Stimulated activated effector memory CD8-positive, alpha-beta T cell treated with anti-CD3 and anti-CD28 coated beads, Interleukin-12 subunit alpha, Interleukin-12 subunit beta, amount 100 ng/mL, for 72 hours (primary cell): ENCODE measurements at regions not wholly inside any gene's neighbourhood (a gene's known extent, or its start where the extent isn't known, plus 50 kb on each side); places are given as distances from the start of the nearest gene placed in this dataset.

ENCODE experiments used
- ATAC-seq: fragments of 150-1000 bp; cut with Tn5 transposase; 2 replicates; pipeline ENCODE4 v1.10.0; 2021
- DNase-seq, 2 donors: peaks; one replicate each; pipeline ENCODE4 v3.0.0; 2021 to 2022; ENCODE audit warnings: low spot score in 2 of 2
- H3K27ac Mint-ChIP-seq: one replicate; pipeline ENCODE4 v1.8.0; 2022; ENCODE audit warnings: mild to moderate bottlenecking, mixed read lengths
- H3K36me3 Mint-ChIP-seq: one replicate; pipeline ENCODE4 v1.8.0; 2022; ENCODE audit warnings: mild to moderate bottlenecking, mixed read lengths
- H3K4me1 Mint-ChIP-seq: one replicate; pipeline ENCODE4 v1.8.0; 2022; ENCODE audit warnings: mixed read lengths
- H3K4me3 Mint-ChIP-seq: one replicate; pipeline ENCODE4 v1.8.0; 2022; ENCODE audit warnings: mild to moderate bottlenecking, mixed read lengths
- H3K9me3 Mint-ChIP-seq: one replicate; pipeline ENCODE4 v1.8.0; 2022; ENCODE audit warnings: mixed read lengths

- H3K27ac Mint-ChIP-seq: no peak overlapping the region
- no peaks in the 10 kb centered on the region for H3K4me1 Mint-ChIP-seq
- H3K4me3 Mint-ChIP-seq: no peak overlapping the region
- H3K9me3 Mint-ChIP-seq: no peaks in the 10 kb centered on the region
- DNase-seq (no peak), ATAC-seq (no peak)
- no peaks in the 10 kb centered on the region for H3K36me3 Mint-ChIP-seq
These were observed 186.8 kb downstream of the BTG1 start for GRCh38 chr12:91958816-91959215.

- no peak overlapping the region for H3K27ac Mint-ChIP-seq
- no peaks in the 10 kb centered on the region for H3K4me1 Mint-ChIP-seq
- no peaks in the 10 kb centered on the region for H3K9me3 Mint-ChIP-seq
- H3K4me3 Mint-ChIP-seq: no peak overlapping the region
- H3K36me3 Mint-ChIP-seq: no peaks in the 10 kb centered on the region
- ATAC-seq: no peak
- no peak for DNase-seq
These were observed 190.9 kb downstream of the BTG1 start for GRCh38 chr12:91954747-91955146.

GRCh38 chr12:91954326-91954725 lies 191.3 kb downstream of the BTG1 start:
- DNase-seq: no peak
- Mint-ChIP-seq H3K27ac (no peak overlapping the region), H3K4me1 (no peaks in the 10 kb centered on the region), H3K9me3 (no peaks in the 10 kb centered on the region), H3K36me3 (no peaks in the 10 kb centered on the region), H3K4me3 (no peak overlapping the region)
- ATAC-seq: no peak

DNA sequence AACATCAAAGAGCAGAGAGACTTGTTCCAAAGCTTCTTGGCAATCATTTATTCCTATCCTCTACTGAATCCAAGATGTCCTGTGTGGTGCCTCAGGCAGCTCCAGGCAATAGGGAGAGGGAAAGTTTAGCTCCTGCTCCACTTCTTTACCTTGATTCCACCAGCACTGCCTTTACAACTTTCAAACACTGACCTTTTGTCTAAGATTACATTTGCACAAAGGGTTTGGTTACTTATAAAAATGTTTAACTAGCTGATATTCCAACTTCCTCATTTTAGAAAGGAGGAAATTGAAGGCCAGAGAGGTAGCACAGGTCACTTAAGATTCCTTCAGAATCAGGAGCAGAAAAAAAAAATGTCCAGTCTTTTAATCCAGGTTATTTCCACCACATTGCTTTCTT lies 192.7 kb downstream of the BTG1 start:
- H3K4me1 Mint-ChIP-seq: peaks cover 2% of the 10 kb centered on the region
- H3K36me3 Mint-ChIP-seq: no peaks in the 10 kb centered on the region
- H3K4me3 Mint-ChIP-seq: no peak overlapping the region
- H3K27ac Mint-ChIP-seq: no peak overlapping the region
- no peak for DNase-seq
- H3K9me3 Mint-ChIP-seq: no peaks in the 10 kb centered on the region
- ATAC-seq: no peak

DNA sequence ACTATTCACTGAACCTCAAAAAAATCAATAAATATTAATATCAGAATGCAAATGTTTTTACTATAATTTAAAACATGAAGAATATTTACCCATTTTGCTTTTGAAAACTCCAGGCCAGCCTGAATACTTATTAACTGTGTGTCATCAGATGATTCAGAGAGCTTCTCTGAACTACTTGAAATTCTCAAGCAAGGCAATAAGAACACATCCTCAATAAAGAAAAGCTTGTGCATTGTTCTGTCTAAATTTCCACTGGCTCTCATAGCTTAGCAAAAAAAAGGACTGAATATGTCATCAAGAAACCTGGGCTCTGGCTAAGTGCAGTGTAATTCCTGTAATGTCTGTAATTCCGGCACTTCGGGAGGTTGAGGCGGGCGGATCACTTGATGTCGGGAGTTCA lies 194.1 kb downstream of the BTG1 start:
- Mint-ChIP-seq H3K4me1 (peaks cover 8% of the 10 kb centered on the region), H3K9me3 (no peaks in the 10 kb centered on the region), H3K4me3 (no peak overlapping the region), H3K36me3 (no peaks in the 10 kb centered on the region), H3K27ac (no peak overlapping the region)
- ATAC-seq: no peak
- DNase-seq: no peak

DNA sequence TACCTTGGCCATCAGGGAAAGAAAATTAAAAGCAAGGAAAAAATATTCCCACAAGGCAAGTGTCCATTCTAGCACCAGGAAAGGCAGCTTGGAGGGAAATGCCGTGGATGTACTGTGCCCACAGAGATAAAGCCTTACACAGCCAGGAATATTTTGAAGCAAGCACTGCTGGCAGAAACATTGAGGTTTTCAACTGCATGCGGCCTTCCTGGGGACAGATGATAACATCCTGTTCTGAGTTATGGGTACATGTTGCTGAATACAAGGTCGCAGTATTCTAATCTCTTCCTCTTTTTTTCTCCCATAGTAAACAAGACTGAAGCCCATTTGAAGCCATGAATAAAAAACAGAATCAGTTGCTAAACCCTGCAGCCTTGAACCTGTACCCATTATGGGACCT lies 197.1 kb downstream of the BTG1 start:
- H3K27ac Mint-ChIP-seq: no peak overlapping the region
- H3K9me3 Mint-ChIP-seq: no peaks in the 10 kb centered on the region
- H3K36me3 Mint-ChIP-seq: no peaks in the 10 kb centered on the region
- DNase-seq (no peak), ATAC-seq (no peak)
- no peak overlapping the region for H3K4me3 Mint-ChIP-seq
- H3K4me1 Mint-ChIP-seq: peaks cover 8% of the 10 kb centered on the region

DNA sequence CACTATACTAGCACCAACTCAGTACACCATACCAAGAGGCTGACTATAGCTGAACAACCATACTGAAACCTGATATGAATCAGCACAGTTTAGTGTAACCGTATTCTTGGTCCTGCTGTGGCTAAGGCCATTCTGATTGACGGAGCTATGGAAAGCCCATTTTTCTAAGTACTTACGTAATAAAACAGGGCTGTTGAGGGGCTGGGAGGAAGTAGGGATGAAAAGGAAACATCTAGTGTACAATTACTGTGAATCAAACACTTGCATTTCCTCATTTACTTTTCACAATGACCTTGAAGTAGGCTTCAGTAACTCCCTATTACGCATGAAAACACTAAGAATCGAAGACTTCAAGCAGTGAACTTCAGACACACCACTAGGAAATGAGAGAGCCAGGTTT lies 198.2 kb downstream of the BTG1 start:
- Mint-ChIP-seq H3K4me1 (peaks cover 8% of the 10 kb centered on the region), H3K27ac (no peak overlapping the region), H3K4me3 (no peak overlapping the region), H3K36me3 (no peaks in the 10 kb centered on the region), H3K9me3 (peaks cover 3% of the 10 kb centered on the region)
- DNase-seq (no peak), ATAC-seq (peak; percentile 100)

DNA sequence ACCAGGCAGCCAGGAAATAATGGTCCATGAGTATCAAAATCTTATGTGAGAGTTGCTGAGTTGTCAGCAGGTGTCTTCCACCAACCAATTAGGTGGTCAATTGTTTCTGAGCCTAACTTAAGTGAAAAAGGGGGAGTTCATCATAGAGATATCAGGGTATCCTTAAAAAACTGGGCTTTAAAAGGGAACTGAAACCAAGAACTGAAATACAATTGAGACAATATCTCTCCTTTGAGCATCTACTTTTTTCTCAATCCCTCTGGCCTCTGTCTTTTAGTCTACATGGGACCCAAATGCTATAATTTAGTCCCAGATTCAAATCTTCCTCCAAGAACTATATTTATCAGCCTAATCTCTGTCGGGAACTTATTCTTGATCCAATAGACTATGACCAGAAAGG lies 201.0 kb downstream of the BTG1 start:
- H3K4me1 Mint-ChIP-seq: peaks cover 8% of the 10 kb centered on the region
- H3K9me3 Mint-ChIP-seq: peaks cover 9% of the 10 kb centered on the region
- no peak for ATAC-seq
- no peaks in the 10 kb centered on the region for H3K36me3 Mint-ChIP-seq
- DNase-seq: no peak
- peak overlapping the region; percentile 12 for H3K27ac Mint-ChIP-seq
- no peak overlapping the region for H3K4me3 Mint-ChIP-seq

DNA sequence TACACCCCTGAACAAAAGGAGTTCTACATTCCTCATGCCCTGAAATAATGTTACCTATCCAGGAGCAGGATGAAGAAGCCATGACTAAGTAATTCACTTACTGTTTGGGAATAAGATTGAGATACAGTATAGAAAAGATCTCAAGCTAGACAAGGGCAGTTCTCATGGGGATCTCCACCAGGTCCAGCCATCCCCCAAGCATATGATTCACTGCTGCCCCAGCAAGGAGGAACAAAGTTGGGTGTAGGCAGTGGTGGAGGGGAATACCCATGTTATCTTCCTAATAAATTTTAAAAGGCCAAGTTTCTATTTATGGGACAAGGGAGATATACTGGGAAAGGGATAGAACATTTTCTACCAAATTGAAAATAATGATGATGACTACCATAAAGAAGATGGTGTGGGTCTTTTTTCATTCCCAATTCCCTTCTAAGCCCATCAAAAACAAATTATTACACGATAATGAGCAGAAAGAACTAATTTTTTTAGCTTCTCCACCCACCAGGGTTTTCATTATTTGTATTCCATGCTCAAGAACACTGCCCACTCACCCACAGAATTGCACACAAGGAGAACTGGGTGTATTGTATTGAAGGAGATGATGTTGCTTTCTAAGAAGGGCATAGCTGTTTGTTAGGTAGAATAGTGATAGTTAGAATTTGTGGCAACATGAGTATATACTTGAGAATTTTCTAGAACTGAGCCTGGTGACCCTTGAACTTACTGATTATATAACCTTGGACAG lies 204.6 kb downstream of the BTG1 start:
- Mint-ChIP-seq H3K4me1 (no peaks in the 10 kb centered on the region), H3K36me3 (no peaks in the 10 kb centered on the region), H3K9me3 (peaks cover 9% of the 10 kb centered on the region), H3K27ac (no peak overlapping the region), H3K4me3 (no peak overlapping the region)
- no peak for ATAC-seq
- no peak for DNase-seq

- no peak for DNase-seq
- no peak overlapping the region for H3K4me3 Mint-ChIP-seq
- ATAC-seq: no peak
- H3K36me3 Mint-ChIP-seq: no peaks in the 10 kb centered on the region
- no peaks in the 10 kb centered on the region for H3K4me1 Mint-ChIP-seq
- no peak overlapping the region for H3K27ac Mint-ChIP-seq
- H3K9me3 Mint-ChIP-seq: peaks cover 9% of the 10 kb centered on the region
These were observed 205.3 kb downstream of the BTG1 start for GRCh38 chr12:91940322-91940721.

DNA sequence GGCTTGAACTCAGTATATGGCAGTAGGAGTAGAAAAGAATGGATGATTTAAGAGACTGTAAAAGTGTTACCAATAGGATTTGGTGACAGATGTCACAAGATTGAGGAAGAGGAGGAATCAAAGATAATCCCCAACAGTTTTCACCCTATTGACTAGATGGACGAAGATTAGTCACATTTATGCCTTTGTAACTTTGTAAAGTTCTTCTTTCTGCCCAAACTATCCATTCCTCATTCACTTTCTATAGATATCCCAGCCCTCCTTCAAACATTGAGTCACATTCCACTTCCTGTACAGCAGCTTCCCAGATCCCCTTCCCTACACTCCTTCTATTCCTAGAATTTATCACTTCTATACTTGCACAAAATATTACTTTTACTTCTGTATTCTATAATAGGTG lies 207.9 kb downstream of the BTG1 start:
- DNase-seq: no peak
- Mint-ChIP-seq H3K9me3 (peaks cover 6% of the 10 kb centered on the region), H3K4me1 (no peaks in the 10 kb centered on the region), H3K36me3 (no peaks in the 10 kb centered on the region), H3K27ac (no peak overlapping the region), H3K4me3 (no peak overlapping the region)
- no peak for ATAC-seq

DNA sequence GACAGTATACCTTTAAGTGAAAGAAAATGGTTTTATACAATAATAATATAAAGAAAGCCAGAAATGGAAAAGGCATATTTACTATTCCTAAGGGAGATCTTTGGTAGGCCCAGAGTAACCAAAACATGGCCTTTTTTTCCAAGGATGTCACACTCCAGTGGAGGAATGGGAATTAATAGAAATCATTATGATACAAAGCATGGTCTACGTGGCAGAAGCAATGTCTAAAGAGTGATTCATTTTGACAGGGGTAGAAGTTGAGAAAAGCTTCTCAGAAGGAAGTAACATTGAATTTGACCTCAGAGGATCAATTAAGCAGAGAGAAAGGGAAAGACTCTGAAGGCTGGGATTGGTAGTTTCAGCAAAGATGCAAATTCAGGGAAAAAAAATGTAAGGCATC lies 208.6 kb downstream of the BTG1 start:
- Mint-ChIP-seq H3K4me1 (no peaks in the 10 kb centered on the region), H3K36me3 (no peaks in the 10 kb centered on the region), H3K27ac (no peak overlapping the region), H3K9me3 (peaks cover 6% of the 10 kb centered on the region), H3K4me3 (no peak overlapping the region)
- ATAC-seq (no peak), DNase-seq (no peak)

GRCh38 chr12:91935296-91935695 lies 210.3 kb downstream of the BTG1 start:
- Mint-ChIP-seq H3K4me3 (no peak overlapping the region), H3K4me1 (no peaks in the 10 kb centered on the region), H3K36me3 (no peaks in the 10 kb centered on the region), H3K27ac (no peak overlapping the region), H3K9me3 (peaks cover 3% of the 10 kb centered on the region)
- DNase-seq: no peak
- ATAC-seq: no peak

- H3K27ac Mint-ChIP-seq: no peak overlapping the region
- DNase-seq: no peak
- no peaks in the 10 kb centered on the region for H3K4me1 Mint-ChIP-seq
- ATAC-seq: no peak
- H3K9me3 Mint-ChIP-seq: no peaks in the 10 kb centered on the region
- no peak overlapping the region for H3K4me3 Mint-ChIP-seq
- no peaks in the 10 kb centered on the region for H3K36me3 Mint-ChIP-seq
These were observed 214.5 kb downstream of the BTG1 start for GRCh38 chr12:91931111-91931510.

- H3K4me1 Mint-ChIP-seq: no peaks in the 10 kb centered on the region
- no peak overlapping the region for H3K27ac Mint-ChIP-seq
- ATAC-seq (no peak), DNase-seq (no peak)
- H3K9me3 Mint-ChIP-seq: no peaks in the 10 kb centered on the region
- no peaks in the 10 kb centered on the region for H3K36me3 Mint-ChIP-seq
- no peak overlapping the region for H3K4me3 Mint-ChIP-seq
These were observed 217.1 kb downstream of the BTG1 start for GRCh38 chr12:91928501-91928900.

DNA sequence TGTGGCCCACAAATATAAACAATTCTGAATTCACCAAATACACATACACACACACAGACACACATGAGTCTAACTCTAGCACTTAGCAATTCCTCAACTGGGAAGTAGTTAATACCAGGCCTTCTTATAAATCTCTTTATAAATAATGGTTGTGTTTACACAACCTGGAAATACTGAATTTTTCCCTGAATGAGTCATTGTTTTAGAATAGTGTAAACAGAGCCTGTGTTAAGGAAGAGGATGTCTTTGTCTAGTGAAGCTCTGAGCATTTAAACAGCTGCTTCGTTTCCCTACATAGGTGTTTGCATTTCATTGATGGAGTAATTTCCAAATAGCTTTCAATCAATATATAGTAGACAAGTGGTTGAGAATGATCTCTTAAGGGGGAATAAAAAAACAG lies 218.8 kb downstream of the BTG1 start:
- ATAC-seq (no peak), DNase-seq (no peak)
- no peak overlapping the region for H3K4me3 Mint-ChIP-seq
- no peak overlapping the region for H3K27ac Mint-ChIP-seq
- no peaks in the 10 kb centered on the region for H3K9me3 Mint-ChIP-seq
- H3K36me3 Mint-ChIP-seq: no peaks in the 10 kb centered on the region
- H3K4me1 Mint-ChIP-seq: peaks cover 2% of the 10 kb centered on the region

- Mint-ChIP-seq H3K36me3 (no peaks in the 10 kb centered on the region), H3K4me3 (no peak overlapping the region), H3K4me1 (peaks cover 16% of the 10 kb centered on the region), H3K9me3 (no peaks in the 10 kb centered on the region), H3K27ac (no peak overlapping the region)
- no peak for DNase-seq
- ATAC-seq: no peak
These were observed 220.8 kb downstream of the BTG1 start for GRCh38 chr12:91924827-91925226.
